H1 (cell line): ENCODE measurements at regions not wholly inside any gene's neighbourhood (a gene's known extent, or its start where the extent isn't known, plus 50 kb on each side); places are given as distances from the start of the nearest gene placed in this dataset.

ENCODE experiments used
- ATF3 ChIP-seq: IDR thresholded peaks from 2 replicates; pipeline ENCODE4 v1.6.1; 2011; ENCODE audit warnings: low read depth, mild to moderate bottlenecking, low read length; ENCODE audit not compliant: insufficient read depth
- CTCF ChIP-seq, 3 experiments: IDR thresholded peaks; 1 replicate in 2 of 3; 2 replicates in 1 of 3; pipeline versions ENCODE4 v1.5.1 to v1.6.1; 2011; ENCODE audit warnings: low read length in 3 of 3, mild to moderate bottlenecking in 3 of 3, inconsistent platforms in 2 of 3, low read depth in 1 of 3, moderate library complexity in 1 of 3; ENCODE audit not compliant: insufficient read depth in 1 of 3; ENCODE audit errors: control extremely low read depth in 1 of 3
- GTF2F1 ChIP-seq: IDR thresholded peaks from 2 replicates; pipeline ENCODE4 v1.6.1; 2012; ENCODE audit warnings: low read depth, low read length, improper control_type of control experiment, borderline replicate concordance
- POLR2A ChIP-seq, 2 experiments: IDR thresholded peaks; 1 replicate in 1 of 2; 2 replicates in 1 of 2; pipeline ENCODE4 v1.6.1; 2011; ENCODE audit warnings: low read depth in 2 of 2, low read length in 2 of 2, mild to moderate bottlenecking in 2 of 2; ENCODE audit errors: control extremely low read depth in 1 of 2
- RFX5 ChIP-seq: IDR thresholded peaks from 2 replicates; pipeline ENCODE4 v1.6.1; 2011; ENCODE audit warnings: low read depth, low read length, improper control_type of control experiment, borderline replicate concordance
- RNF2 ChIP-seq: fragments of 200-900, 300-1000 bp; sonication (generic); IDR thresholded peaks from 2 replicates; pipeline ENCODE4 v1.7.1; 2016; ENCODE audit warnings: borderline replicate concordance, low read depth, mild to moderate bottlenecking, antibody characterized with exemption, low read length; ENCODE audit not compliant: poor library complexity, severe bottlenecking; ENCODE audit errors: missing control alignments
- USF2 ChIP-seq: IDR thresholded peaks from 2 replicates; pipeline ENCODE4 v1.6.1; 2011; ENCODE audit warnings: low read length, improper control_type of control experiment

- TF ChIP-seq RFX5 (no peak), CTCF (IDR thresholded peaks at IDR 0.05; ENCODE audit: control extremely low read depth in 1 of 3, insufficient read depth in 1 of 3, low read depth in 1 of 3, low read length in 3 of 3) (no peak), ATF3 (no peak), POLR2A (IDR thresholded peaks at IDR 0.05; ENCODE audit: control extremely low read depth in 1 of 2, low read depth in 2 of 2, low read length in 2 of 2) (no peak), GTF2F1 (no peak), USF2 (no peak), RNF2 (no peak)
Observed at GRCh38 chr5:104965006-104965405, 1402.4 kb upstream of the NUDT12 start.
